Activated gamma-delta T cell treated with anti-CD3 and anti-CD28 coated beads, Interleukin-2, amount 50 U/mL, for 16 hours (primary cell): ENCODE measurements at regions not wholly inside any gene's neighbourhood (a gene's known extent, or its start where the extent isn't known, plus 50 kb on each side); places are given as distances from the start of the nearest gene placed in this dataset.

Experiments
- DNase-seq: peaks from one replicate; pipeline ENCODE4 v3.0.0-alpha.2; 2020; ENCODE audit warnings: low read depth

DNA sequence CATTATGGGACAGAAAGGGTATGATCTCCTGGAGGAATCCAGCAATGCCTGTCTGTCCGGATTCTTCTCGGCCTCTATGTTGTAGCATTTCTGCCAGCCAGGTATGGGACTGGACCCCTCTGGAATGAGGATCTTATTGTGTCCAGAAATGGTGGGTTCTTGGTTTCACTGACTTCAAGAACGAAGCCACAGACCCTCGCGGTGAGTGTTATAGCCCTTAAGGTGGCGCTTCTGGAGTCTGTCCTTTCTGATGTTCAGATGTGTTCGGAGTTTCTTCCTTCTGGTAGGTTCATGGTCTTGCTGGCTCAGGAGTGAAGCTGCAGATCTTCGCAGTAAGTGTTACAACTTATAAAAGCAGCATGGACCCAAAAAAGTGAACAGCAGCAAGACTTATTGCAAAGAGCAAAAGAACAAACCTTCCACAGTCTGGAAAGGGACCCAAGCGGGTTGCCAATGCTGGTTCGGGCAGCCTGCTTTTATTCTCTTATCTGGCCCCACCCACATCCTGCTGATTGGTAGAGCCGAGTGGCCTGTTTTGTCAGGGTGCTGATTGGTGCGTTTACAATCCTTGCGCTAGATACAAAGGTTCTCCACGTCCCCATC, 62.3 kb upstream of the IER3 start:
- DNase-seq: no peak

DNA sequence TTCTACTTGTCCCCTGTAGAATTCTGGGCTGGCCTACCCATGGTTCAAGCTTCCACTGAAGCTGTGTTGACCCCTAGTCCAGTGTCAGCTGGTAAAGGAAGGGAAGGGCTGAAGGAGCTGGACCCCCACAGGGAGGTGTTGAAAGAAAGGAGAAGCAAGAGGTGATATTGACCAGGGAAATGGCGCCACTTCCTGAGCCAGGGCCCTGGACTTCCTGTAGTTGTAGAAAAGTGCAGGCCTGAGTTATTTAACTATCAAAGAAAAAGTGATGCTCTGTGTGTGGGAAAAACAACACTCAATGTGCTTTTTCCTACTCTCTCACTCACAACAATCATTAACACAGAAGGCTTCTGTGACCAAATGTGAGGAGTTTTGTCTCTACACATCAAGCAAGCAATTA, 60.0 kb upstream of the IER3 start:
- DNase-seq: no peak

DNA sequence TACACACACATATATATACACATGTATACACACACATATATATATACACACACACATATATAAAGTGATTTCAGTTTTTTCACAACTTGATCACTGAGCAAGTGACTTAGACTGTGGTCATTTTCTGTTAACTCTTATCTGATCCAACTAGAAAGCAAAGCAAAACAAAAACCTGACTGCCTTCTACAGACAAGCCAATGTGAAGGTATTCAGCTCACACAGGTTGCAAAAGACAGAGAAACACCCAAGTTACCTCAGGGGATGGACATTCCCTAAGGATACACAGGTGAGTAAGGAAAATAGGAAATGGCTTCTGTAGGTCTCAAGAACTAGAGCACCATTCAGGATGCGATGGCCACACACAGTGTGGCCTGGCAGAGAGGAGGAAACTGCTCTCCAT, 58.4 kb upstream of the IER3 start:
- DNase-seq: no peak

DNA sequence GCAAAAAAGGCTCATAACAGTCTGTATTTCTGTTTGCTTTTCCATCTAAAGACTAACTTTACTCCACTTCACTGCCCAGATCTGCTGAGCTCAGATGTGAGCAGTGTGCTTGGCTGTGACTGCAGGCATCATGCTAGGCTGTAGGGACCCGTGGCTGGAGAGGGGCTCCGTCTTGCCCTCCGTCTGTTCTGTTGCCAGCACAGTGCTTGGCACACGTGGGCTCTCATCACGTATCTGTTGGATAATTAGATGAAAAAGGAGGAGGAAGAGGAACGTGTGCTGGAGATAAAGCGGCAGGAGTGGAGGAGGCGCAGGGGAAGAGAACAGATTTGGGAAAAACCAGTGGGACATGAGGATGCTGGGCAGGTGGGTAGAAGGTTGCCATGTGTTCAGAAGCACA, 57.6 kb upstream of the IER3 start:
- DNase-seq: no peak

DNA sequence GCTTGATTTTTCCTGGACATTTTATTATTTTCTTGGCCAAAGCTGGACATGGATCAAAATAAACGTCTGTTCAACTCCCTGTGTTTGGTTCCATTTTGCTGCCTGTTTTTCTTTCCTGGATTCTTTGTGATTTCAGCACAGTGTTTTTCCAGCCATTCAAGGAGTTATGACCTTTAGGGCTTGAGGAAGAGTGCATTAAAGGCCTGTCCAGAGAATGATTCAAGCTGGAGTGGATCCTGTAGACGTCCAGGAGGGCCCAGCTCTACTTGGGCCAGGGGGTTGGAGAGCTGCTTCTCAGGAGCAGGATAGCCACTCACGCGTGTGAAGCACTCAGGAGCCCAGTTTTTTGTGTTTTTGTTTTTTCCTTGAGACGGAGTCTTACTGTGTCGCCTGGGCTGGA, 56.5 kb upstream of the IER3 start:
- DNase-seq: no peak

DNA sequence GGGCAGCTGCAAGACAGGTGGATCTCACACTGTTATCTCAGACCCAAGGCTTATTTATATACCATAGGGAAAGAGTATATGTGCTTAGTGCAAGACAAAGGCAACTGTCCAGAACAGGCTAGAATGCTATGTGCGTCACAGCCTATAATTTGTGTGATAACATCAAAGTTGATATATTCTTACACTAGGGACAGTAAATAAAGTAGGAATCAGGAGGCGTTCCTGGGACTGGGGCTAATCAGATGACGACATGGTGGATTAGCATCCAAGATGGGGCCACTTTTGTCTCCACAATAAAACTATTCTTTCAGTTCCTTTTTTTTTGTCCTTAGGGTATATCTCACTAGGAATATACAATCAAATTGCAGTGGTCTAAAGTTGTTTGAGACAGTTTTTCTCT, 54.9 kb upstream of the IER3 start:
- no peak for DNase-seq

DNA sequence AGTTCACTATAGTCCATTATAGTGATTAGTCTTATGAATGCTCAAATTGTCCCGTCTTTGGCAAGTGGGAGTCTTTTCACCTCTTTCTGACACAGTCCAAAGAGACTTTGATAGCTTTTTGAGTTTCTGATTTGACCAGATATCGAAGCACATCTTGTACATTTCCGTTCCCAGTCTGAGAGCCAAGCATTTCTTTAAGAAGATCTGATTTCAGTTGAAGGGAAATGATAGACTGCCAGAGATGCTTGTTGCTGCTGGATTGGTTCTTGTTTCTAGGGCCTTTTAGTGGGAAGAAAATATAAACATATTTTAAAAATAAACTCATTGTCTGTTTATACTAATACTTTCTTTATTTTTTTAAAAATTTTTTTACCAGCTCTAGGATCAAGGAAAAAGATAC, 54.1 kb upstream of the IER3 start:
- no peak for DNase-seq

DNA sequence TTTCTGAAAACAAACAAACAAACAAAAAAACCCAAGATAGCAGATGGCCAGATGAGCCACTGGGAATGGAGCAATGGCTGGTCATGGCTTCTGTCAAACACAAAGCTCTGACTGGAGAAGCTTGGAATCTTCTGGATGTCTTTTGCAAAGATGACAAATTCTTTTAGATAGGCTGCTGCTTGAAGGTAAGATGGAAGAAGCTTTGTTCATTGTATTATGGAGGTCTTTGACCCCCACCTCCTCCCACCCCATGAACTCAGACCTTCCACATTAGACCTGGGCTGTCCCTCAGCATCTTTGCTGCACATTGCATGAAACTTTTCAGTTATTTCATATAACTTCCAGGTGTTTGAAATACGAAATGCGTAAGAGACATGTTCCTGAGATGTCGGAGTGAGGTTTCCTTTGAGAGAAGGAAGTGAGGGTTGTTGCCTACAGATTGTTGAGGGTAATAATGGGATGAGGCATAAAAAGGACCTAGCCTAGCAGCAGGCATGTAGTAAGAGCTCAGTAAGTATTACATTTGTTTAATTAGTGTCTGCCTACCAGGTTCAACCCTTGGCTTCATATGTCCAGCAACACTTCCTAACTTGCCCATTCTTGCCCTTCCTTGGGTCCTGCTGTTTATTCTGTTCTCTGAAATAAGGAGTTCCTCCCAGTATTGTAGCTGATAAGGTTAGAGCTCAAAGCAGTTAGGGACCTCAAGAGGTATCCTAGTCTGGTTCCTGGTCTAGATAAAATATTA, 51.4 kb upstream of the IER3 start:
- DNase-seq: no peak
